NB4 (cell line): ENCODE measurements at regions not wholly inside any gene's neighbourhood (a gene's known extent, or its start where the extent isn't known, plus 50 kb on each side); places are given as distances from the start of the nearest gene placed in this dataset.

Experiments used
- DNase-seq: peaks from one replicate; pipeline ENCODE4 v3.0.0; 2010; ENCODE audit warnings: low read depth
- H3K4me3 ChIP-seq: one replicate; pipeline ENCODE4 v1.5.1; 2011; ENCODE audit warnings: mild to moderate bottlenecking, low read depth, low read length, moderate library complexity
- CTCF ChIP-seq: IDR thresholded peaks from one replicate; pipeline ENCODE4 v1.5.1; 2012; ENCODE audit warnings: low read depth, low read length
- MAX ChIP-seq: IDR thresholded peaks from 2 replicates; pipeline ENCODE4 v1.6.1; 2011; ENCODE audit warnings: low read depth, low read length
- MYC ChIP-seq: IDR thresholded peaks from 2 replicates; pipeline ENCODE4 v1.6.1; 2011; ENCODE audit warnings: low read depth, low read length
- POLR2A ChIP-seq: IDR thresholded peaks from 2 replicates; pipeline ENCODE4 v1.6.1; 2011; ENCODE audit warnings: mild to moderate bottlenecking; ENCODE audit not compliant: insufficient read length; ENCODE audit errors: extremely low read depth

GRCh38 chr1:98143403-98143802, 222.6 kb upstream of the DPYD start:
- H3K4me3 ChIP-seq = no peak overlapping the region
- DNase-seq = no peak
- TF ChIP-seq POLR2A (no peak), MAX (no peak), CTCF (no peak), MYC (no peak)

- H3K4me3 ChIP-seq = no peak overlapping the region
- TF ChIP-seq CTCF = no peak
- no peak for TF ChIP-seq POLR2A
- TF ChIP-seq MAX = no peak
- no peak for TF ChIP-seq MYC
- no peak for DNase-seq
Measured at GRCh38 chr1:98133131-98133530, 212.3 kb upstream of the DPYD start.

- no peak for DNase-seq
- no peak for TF ChIP-seq CTCF
- TF ChIP-seq MAX = no peak
- no peak for TF ChIP-seq POLR2A
- no peak for TF ChIP-seq MYC
- no peak overlapping the region for H3K4me3 ChIP-seq
Measured at GRCh38 chr1:98130408-98130807, 209.6 kb upstream of the DPYD start.

GRCh38 chr1:98129491-98129890, 208.7 kb upstream of the DPYD start:
- no peak overlapping the region for H3K4me3 ChIP-seq
- TF ChIP-seq MYC (no peak), MAX (no peak), CTCF (no peak), POLR2A (no peak)
- DNase-seq = no peak

- DNase-seq = no peak
- TF ChIP-seq CTCF (no peak), POLR2A (no peak), MAX (no peak), MYC (no peak)
- no peak overlapping the region for H3K4me3 ChIP-seq
Measured at GRCh38 chr1:98126740-98127139, 205.9 kb upstream of the DPYD start.

- no peak for DNase-seq
- TF ChIP-seq CTCF (no peak), MAX (no peak), POLR2A (no peak), MYC (no peak)
- no peak overlapping the region for H3K4me3 ChIP-seq
Measured at GRCh38 chr1:98121646-98122045, 200.8 kb upstream of the DPYD start.
